ENCODE measurements at regions not wholly inside any gene's neighbourhood (a gene's known extent, or its start where the extent isn't known, plus 50 kb on each side); places are given as distances from the start of the nearest gene placed in this dataset.

DNA sequence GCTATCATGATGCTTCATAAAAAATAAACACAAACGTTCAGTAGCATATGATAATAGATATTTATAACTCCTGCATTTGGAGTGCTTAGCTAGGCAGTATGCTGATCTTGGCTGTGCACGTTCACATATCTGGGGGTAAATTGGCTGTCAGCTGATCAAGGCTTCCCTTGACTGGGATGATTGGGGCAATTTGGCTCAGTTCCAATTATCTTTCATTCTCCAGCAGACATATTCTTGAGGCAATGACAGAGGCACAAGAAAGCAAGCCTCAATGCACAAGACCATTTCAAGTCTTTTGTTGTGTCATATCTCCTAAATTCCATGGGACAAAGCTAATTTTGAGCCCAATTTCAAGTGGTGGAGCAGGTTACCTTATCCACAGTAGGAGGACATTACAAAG is 142.0 kb downstream of the DLEU7 start:
- H3K9ac ChIP-seq (ENCODE audit: low read depth, low read length) = no peak overlapping the region
- H3K27ac ChIP-seq (ENCODE audit: low read depth, low read length) = no peak overlapping the region
- H3K9me3 ChIP-seq (ENCODE audit: control insufficient read depth, insufficient read depth, low read length) = no peaks in the 10 kb centered on the region
- no peaks in the 10 kb centered on the region for H3K27me3 ChIP-seq (ENCODE audit: control insufficient read depth, insufficient read depth, low read length)
- H3K36me3 ChIP-seq (ENCODE audit: control insufficient read depth, insufficient read depth, low read length) = no peaks in the 10 kb centered on the region
- peaks cover 22% of the 10 kb centered on the region for H3K4me1 ChIP-seq (ENCODE audit: control insufficient read depth, insufficient read depth, low read length)
- no peak overlapping the region for H3K4me3 ChIP-seq (ENCODE audit: low read depth, low read length)

DNA sequence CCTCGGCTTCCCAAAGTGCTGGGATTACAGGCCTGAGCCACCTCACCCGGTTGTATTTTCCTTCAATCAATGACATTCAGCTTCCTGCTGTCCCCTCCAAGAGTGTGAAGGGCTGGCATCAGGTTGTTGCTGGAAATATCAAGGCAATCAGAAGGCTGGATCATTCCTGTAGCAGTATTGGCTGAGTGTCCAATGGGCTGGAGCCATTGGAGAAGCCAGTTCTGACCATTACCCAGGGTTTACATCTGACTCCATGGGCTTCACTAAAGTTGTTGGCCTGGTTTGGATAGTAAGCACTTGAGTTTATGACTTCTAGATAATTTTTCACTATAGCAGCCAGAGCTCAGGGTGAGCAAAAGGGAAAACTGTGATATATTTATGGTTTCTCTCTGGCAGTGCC is 137.0 kb downstream of the DLEU7 start:
- no peak overlapping the region for H3K4me3 ChIP-seq (ENCODE audit: low read depth, low read length)
- no peaks in the 10 kb centered on the region for H3K9me3 ChIP-seq (ENCODE audit: control insufficient read depth, insufficient read depth, low read length)
- no peak overlapping the region for H3K27ac ChIP-seq (ENCODE audit: low read depth, low read length)
- no peaks in the 10 kb centered on the region for H3K36me3 ChIP-seq (ENCODE audit: control insufficient read depth, insufficient read depth, low read length)
- H3K9ac ChIP-seq (ENCODE audit: low read depth, low read length) = no peak overlapping the region
- H3K4me1 ChIP-seq (ENCODE audit: control insufficient read depth, insufficient read depth, low read length) = peaks cover 13% of the 10 kb centered on the region
- H3K27me3 ChIP-seq (ENCODE audit: control insufficient read depth, insufficient read depth, low read length) = no peaks in the 10 kb centered on the region

DNA sequence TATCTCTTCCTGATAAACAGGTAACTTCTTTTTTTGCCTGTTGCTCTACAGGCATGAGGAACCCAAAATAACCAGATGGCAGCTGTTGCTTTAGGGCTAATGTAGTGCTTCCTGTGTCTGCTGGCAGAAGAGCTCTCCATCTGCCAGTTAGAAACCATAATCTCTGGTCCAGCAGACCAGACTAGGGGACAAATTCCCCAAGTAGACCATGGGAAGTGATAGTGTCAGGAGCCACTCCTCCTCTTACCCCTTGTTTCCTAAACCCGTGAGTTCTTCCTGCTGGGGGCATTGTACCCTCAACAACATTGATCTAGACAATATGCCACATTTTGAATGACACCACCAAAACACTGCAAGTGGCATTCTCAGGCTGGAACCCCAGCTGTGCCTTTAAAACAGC is 135.9 kb downstream of the DLEU7 start:
- Histone ChIP-seq H3K36me3 (ENCODE audit: control insufficient read depth, insufficient read depth, low read length) (no peaks in the 10 kb centered on the region), H3K9me3 (ENCODE audit: control insufficient read depth, insufficient read depth, low read length) (no peaks in the 10 kb centered on the region), H3K27me3 (ENCODE audit: control insufficient read depth, insufficient read depth, low read length) (no peaks in the 10 kb centered on the region), H3K27ac (ENCODE audit: low read depth, low read length) (no peak overlapping the region), H3K9ac (ENCODE audit: low read depth, low read length) (no peak overlapping the region), H3K4me1 (ENCODE audit: control insufficient read depth, insufficient read depth, low read length) (peaks cover 13% of the 10 kb centered on the region), H3K4me3 (ENCODE audit: low read depth, low read length) (no peak overlapping the region)

DNA sequence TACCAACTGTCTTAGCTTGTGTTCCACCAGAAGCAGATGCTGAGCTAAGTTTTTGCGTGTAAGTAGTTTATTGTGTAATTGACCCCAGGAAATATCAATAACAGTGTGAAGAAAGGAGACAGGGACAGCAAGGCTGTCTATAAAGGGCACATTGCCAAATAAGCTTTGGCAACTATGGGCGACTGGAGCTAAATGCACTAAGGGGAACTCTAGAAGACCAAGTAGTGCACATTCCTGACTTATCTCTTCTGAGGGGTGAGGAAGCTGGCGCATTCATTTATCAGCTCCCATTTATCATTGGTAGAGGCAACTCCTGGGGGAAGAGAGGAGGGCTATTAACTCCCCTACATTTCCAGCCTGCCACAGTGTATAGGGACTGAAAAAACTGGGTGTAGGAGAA is 135.0 kb downstream of the DLEU7 start:
- Histone ChIP-seq H3K4me3 (ENCODE audit: low read depth, low read length) (no peak overlapping the region), H3K9ac (ENCODE audit: low read depth, low read length) (no peak overlapping the region), H3K27me3 (ENCODE audit: control insufficient read depth, insufficient read depth, low read length) (no peaks in the 10 kb centered on the region), H3K36me3 (ENCODE audit: control insufficient read depth, insufficient read depth, low read length) (no peaks in the 10 kb centered on the region), H3K27ac (ENCODE audit: low read depth, low read length) (no peak overlapping the region), H3K4me1 (ENCODE audit: control insufficient read depth, insufficient read depth, low read length) (peaks cover 5% of the 10 kb centered on the region), H3K9me3 (ENCODE audit: control insufficient read depth, insufficient read depth, low read length) (no peaks in the 10 kb centered on the region)

DNA sequence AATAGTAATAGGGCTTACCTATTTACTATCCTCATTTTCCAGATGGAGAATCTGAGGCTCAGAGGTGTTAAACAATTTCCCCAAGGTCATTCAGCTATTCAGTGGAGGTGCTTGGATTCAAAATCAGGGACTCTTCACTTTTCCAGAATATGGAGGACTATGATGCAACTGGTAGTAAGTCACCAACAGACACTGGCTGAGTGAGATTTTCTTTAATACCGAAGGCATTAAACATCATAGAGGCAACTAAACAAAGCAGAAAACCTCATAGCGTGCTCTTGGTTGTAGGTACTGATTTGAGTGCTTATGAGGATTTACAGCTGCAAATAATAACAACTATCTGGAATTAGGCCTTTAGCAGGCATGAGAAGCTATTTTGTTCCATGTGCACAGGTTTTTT is 134.4 kb downstream of the DLEU7 start:
- Histone ChIP-seq H3K27me3 (ENCODE audit: control insufficient read depth, insufficient read depth, low read length) (no peaks in the 10 kb centered on the region), H3K27ac (ENCODE audit: low read depth, low read length) (no peak overlapping the region), H3K4me3 (ENCODE audit: low read depth, low read length) (no peak overlapping the region), H3K9me3 (ENCODE audit: control insufficient read depth, insufficient read depth, low read length) (no peaks in the 10 kb centered on the region), H3K36me3 (ENCODE audit: control insufficient read depth, insufficient read depth, low read length) (no peaks in the 10 kb centered on the region), H3K4me1 (ENCODE audit: control insufficient read depth, insufficient read depth, low read length) (no peaks in the 10 kb centered on the region), H3K9ac (ENCODE audit: low read depth, low read length) (no peak overlapping the region)

DNA sequence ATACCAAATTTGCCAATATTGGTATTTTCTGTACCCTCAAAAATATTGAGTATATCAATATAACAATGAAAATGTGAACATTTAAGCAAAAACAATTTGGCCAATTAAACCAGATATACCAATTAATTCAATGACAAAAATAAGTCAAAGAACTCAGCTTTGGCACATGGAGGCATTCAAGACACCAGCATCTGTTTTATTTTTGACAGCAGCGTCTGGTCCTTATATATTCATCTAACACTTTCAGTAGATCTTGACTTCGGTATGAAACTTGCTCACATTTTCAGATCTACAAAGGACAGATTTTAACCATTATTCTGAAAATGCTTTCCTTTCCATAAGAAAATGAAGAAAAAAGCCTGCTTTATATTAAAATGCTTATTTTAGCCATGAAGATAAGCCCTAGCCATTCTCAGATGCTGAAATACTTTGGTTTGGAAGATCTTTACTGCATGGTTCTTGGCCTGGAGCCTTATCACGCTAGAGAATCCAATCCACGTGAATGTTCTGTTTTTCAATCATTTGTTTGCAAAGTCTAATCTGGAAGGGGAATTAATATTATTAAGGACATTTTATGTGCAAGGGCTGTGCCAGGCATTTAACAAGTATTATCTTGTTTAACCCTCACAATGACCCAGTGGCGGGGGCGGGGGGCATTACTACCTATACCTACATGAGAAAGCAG is 132.2 kb downstream of the DLEU7 start:
- H3K4me3 ChIP-seq (ENCODE audit: low read depth, low read length) = no peak overlapping the region
- no peaks in the 10 kb centered on the region for H3K36me3 ChIP-seq (ENCODE audit: control insufficient read depth, insufficient read depth, low read length)
- no peaks in the 10 kb centered on the region for H3K27me3 ChIP-seq (ENCODE audit: control insufficient read depth, insufficient read depth, low read length)
- H3K4me1 ChIP-seq (ENCODE audit: control insufficient read depth, insufficient read depth, low read length) = no peaks in the 10 kb centered on the region
- no peak overlapping the region for H3K27ac ChIP-seq (ENCODE audit: low read depth, low read length)
- H3K9ac ChIP-seq (ENCODE audit: low read depth, low read length) = no peak overlapping the region
- H3K9me3 ChIP-seq (ENCODE audit: control insufficient read depth, insufficient read depth, low read length) = no peaks in the 10 kb centered on the region

DNA sequence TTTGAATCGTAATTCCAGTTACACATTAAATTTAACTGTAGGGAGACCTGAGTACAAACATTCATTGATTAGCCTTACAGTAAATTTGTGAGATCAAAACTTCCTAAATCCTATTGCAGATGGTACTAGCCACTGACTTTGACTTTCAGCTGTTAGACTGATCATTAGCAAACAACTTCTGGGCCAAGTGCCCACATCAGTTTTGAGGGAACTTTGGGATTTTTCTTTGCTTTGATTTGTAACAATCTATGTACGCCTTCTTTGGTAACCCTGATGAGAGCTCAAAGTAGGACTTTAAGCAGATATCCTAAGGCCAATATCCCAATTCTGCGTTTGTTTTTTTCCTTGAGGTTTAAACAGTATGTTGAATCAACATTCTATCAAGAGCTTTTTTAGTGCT is 131.5 kb downstream of the DLEU7 start:
- Histone ChIP-seq H3K9ac (ENCODE audit: low read depth, low read length) (no peak overlapping the region), H3K4me1 (ENCODE audit: control insufficient read depth, insufficient read depth, low read length) (no peaks in the 10 kb centered on the region), H3K27me3 (ENCODE audit: control insufficient read depth, insufficient read depth, low read length) (no peaks in the 10 kb centered on the region), H3K36me3 (ENCODE audit: control insufficient read depth, insufficient read depth, low read length) (no peaks in the 10 kb centered on the region), H3K9me3 (ENCODE audit: control insufficient read depth, insufficient read depth, low read length) (no peaks in the 10 kb centered on the region), H3K4me3 (ENCODE audit: low read depth, low read length) (no peak overlapping the region), H3K27ac (ENCODE audit: low read depth, low read length) (no peak overlapping the region)

DNA sequence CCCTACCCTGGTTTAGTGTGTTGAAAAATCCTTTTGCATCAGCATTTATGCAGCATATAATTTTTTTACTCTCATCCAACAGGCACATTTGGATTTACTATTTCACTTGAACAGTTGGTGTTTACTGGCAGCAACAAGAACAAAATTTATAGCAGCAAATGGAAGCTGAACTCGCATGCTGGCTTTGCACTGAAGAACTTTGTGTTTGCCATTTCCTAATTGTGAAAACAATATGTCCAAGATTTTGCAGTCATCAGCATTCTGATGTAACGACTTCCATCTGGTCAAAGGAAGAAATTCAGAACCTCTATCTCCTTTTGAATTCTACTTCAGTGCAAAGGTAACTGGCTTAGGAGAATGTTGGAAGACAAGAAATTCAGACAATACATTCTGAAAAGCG is 131.0 kb downstream of the DLEU7 start:
- no peak overlapping the region for H3K9ac ChIP-seq (ENCODE audit: low read depth, low read length)
- H3K27me3 ChIP-seq (ENCODE audit: control insufficient read depth, insufficient read depth, low read length) = no peaks in the 10 kb centered on the region
- no peaks in the 10 kb centered on the region for H3K4me1 ChIP-seq (ENCODE audit: control insufficient read depth, insufficient read depth, low read length)
- no peaks in the 10 kb centered on the region for H3K9me3 ChIP-seq (ENCODE audit: control insufficient read depth, insufficient read depth, low read length)
- no peak overlapping the region for H3K4me3 ChIP-seq (ENCODE audit: low read depth, low read length)
- no peaks in the 10 kb centered on the region for H3K36me3 ChIP-seq (ENCODE audit: control insufficient read depth, insufficient read depth, low read length)
- H3K27ac ChIP-seq (ENCODE audit: low read depth, low read length) = no peak overlapping the region

DNA sequence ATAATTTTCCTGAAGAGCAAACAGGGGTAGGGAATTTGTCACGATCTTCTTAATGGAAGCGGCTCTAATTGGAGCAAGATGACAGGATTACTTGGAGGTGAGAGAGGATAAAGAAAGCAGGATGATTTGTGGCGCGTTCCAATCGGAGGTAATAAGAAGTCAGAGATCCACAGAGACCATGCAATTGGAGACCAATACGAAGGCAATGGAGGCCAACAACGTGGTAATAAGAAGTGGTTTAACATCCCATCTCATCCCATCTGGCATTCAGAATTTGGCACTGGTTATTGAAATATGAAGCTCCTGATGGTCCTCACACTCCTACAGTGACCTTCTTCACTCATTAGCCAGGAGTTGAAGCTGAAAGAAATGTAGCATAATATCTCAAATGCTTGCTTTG is 130.6 kb downstream of the DLEU7 start:
- Histone ChIP-seq H3K27me3 (ENCODE audit: control insufficient read depth, insufficient read depth, low read length) (no peaks in the 10 kb centered on the region), H3K27ac (ENCODE audit: low read depth, low read length) (no peak overlapping the region), H3K4me3 (ENCODE audit: low read depth, low read length) (no peak overlapping the region), H3K9me3 (ENCODE audit: control insufficient read depth, insufficient read depth, low read length) (no peaks in the 10 kb centered on the region), H3K36me3 (ENCODE audit: control insufficient read depth, insufficient read depth, low read length) (no peaks in the 10 kb centered on the region), H3K9ac (ENCODE audit: low read depth, low read length) (no peak overlapping the region), H3K4me1 (ENCODE audit: control insufficient read depth, insufficient read depth, low read length) (no peaks in the 10 kb centered on the region)

DNA sequence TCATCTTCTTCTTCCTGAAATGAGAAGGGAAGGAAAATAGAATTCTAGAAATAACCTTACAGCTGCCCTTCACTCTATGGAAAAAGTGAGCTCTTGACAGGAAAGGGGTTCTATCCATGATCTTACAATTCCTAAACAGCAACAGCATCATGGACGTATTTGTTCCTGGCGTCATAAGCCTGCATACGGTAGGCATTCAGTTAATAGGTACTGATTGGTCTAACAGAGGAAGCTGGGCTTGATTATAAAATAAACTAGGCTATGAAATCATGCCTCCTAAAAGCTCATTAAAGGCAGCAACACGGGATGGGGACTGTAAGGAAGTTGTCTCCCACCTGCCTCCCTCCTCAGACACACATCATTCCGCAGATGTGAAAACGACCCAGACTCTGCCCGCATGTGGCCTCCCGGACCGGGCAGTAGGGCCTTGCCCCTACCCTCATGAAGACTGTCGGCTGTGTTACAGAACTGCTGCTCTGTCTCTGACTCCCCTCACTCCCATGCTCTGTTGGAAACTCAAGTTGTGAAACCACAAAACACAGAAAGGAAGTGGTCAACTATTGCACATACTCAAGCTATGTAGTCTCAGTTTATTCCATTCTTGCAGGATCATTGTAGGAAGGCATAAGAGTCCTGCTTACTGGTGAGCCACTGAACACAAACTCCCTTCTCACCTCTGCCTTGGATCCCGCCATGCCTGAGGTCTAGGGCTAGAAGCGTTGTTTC is 129.8 kb downstream of the DLEU7 start:
- H3K27me3 ChIP-seq (ENCODE audit: control insufficient read depth, insufficient read depth, low read length) = no peaks in the 10 kb centered on the region
- H3K4me1 ChIP-seq (ENCODE audit: control insufficient read depth, insufficient read depth, low read length) = no peaks in the 10 kb centered on the region
- no peaks in the 10 kb centered on the region for H3K9me3 ChIP-seq (ENCODE audit: control insufficient read depth, insufficient read depth, low read length)
- H3K9ac ChIP-seq (ENCODE audit: low read depth, low read length) = no peak overlapping the region
- no peak overlapping the region for H3K4me3 ChIP-seq (ENCODE audit: low read depth, low read length)
- H3K27ac ChIP-seq (ENCODE audit: low read depth, low read length) = no peak overlapping the region
- H3K36me3 ChIP-seq (ENCODE audit: control insufficient read depth, insufficient read depth, low read length) = no peaks in the 10 kb centered on the region

DNA sequence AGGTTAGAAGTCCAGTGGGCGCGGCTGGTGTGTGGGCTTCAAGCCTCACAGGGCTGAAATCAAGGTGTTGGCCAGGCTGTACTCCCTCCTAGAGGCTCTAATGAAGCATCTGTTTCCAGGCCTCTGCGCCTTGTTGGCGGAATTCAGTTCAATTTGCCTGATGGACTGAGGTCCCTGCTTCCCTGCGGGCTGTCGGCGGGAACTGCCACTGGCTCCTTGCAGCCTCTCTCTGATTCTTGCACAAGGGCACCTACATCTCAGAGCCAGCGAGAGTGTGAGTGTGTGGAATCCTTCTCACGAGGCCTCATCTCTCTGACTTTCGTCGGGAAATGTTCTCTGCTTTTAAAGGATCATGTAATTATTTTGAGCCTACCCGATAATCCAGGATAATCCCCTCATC is 128.6 kb downstream of the DLEU7 start:
- Histone ChIP-seq H3K4me3 (ENCODE audit: low read depth, low read length) (no peak overlapping the region), H3K27me3 (ENCODE audit: control insufficient read depth, insufficient read depth, low read length) (no peaks in the 10 kb centered on the region), H3K36me3 (ENCODE audit: control insufficient read depth, insufficient read depth, low read length) (no peaks in the 10 kb centered on the region)

More for the DNA sequence above, 128.6 kb downstream of the DLEU7 start:
- Histone ChIP-seq H3K9me3 (ENCODE audit: control insufficient read depth, insufficient read depth, low read length) (no peaks in the 10 kb centered on the region), H3K4me1 (ENCODE audit: control insufficient read depth, insufficient read depth, low read length) (no peaks in the 10 kb centered on the region), H3K9ac (ENCODE audit: low read depth, low read length) (no peak overlapping the region), H3K27ac (ENCODE audit: low read depth, low read length) (no peak overlapping the region)

Data from HUES48 (cell line).